ENCODE measurements at regions not wholly inside any gene's neighbourhood (a gene's known extent, or its start where the extent isn't known, plus 50 kb on each side); places are given as distances from the start of the nearest gene placed in this dataset.
"Not testable (repeated sequence)": the region's sequence is repeated elsewhere in the genome, so short reads cannot be mapped to it uniquely, and the experiment has no call there.

GRCh38 chr7:45435131-45435530 is 139.0 kb upstream of the ADCY1 start:
- TF ChIP-seq POLR2AphosphoS5 (IDR thresholded peaks at IDR 0.05) (no peak), CTCF (IDR thresholded peaks at IDR 0.05) (no peak), EP300 (IDR thresholded peaks at IDR 0.05) (no peak), POLR2A (IDR thresholded peaks at IDR 0.05) (no peak)
- DNase-seq (ENCODE audit: low spot score in 2 of 2): no peak
- 56% methylated on average over 3 of the region's 3 CpGs for WGBS
- no peaks in the 10 kb centered on the region for H3K27me3 ChIP-seq
- H3K9me3 ChIP-seq: no peaks in the 10 kb centered on the region
- no peak overlapping the region for H3K27ac ChIP-seq
- H3K4me1 ChIP-seq: no peaks in the 10 kb centered on the region
- H3K36me3 ChIP-seq: no peaks in the 10 kb centered on the region
- no peak overlapping the region for H3K4me3 ChIP-seq

- Histone ChIP-seq H3K4me3 (no peak overlapping the region), H3K27me3 (no peaks in the 10 kb centered on the region), H3K4me1 (no peaks in the 10 kb centered on the region), H3K9me3 (no peaks in the 10 kb centered on the region), H3K36me3 (no peaks in the 10 kb centered on the region), H3K27ac (no peak overlapping the region)
- WGBS: 62% methylated on average over 1 of the region's 1 CpG
- TF ChIP-seq POLR2A (IDR thresholded peaks at IDR 0.05): no peak
- no peak for TF ChIP-seq POLR2AphosphoS5 (IDR thresholded peaks at IDR 0.05)
- TF ChIP-seq EP300 (IDR thresholded peaks at IDR 0.05): no peak
- TF ChIP-seq CTCF (IDR thresholded peaks at IDR 0.05): no peak
- no peak for DNase-seq (ENCODE audit: low spot score in 2 of 2)
Observed at GRCh38 chr7:45435846-45436245, 138.3 kb upstream of the ADCY1 start.

GRCh38 chr7:45440776-45441175 is 133.4 kb upstream of the ADCY1 start:
- not testable (repeated sequence) for H3K4me3 ChIP-seq; DNase-seq (ENCODE audit: low spot score in 2 of 2); H3K4me1 ChIP-seq; H3K9me3 ChIP-seq; H3K27ac ChIP-seq; H3K36me3 ChIP-seq; H3K27me3 ChIP-seq
- 88% methylated on average over 1 of the region's 1 CpG for WGBS

- TF ChIP-seq POLR2A (IDR thresholded peaks at IDR 0.05) (no peak), EP300 (IDR thresholded peaks at IDR 0.05) (no peak), POLR2AphosphoS5 (IDR thresholded peaks at IDR 0.05) (no peak), CTCF (IDR thresholded peaks at IDR 0.05) (no peak)
- DNase-seq (ENCODE audit: low spot score in 2 of 2): no peak
- Histone ChIP-seq H3K4me3 (no peak overlapping the region), H3K36me3 (no peaks in the 10 kb centered on the region), H3K9me3 (no peaks in the 10 kb centered on the region), H3K4me1 (no peaks in the 10 kb centered on the region), H3K27ac (no peak overlapping the region), H3K27me3 (no peaks in the 10 kb centered on the region)
- WGBS: 76% methylated on average over 1 of the region's 1 CpG
Observed at GRCh38 chr7:45443263-45443662, 130.9 kb upstream of the ADCY1 start.

- no peaks in the 10 kb centered on the region for H3K36me3 ChIP-seq
Observed at GRCh38 chr7:45446195-45446944, 127.8 kb upstream of the ADCY1 start.

More at GRCh38 chr7:45446195-45446944, 127.8 kb upstream of the ADCY1 start:
- no peaks in the 10 kb centered on the region for H3K27me3 ChIP-seq
- H3K4me1 ChIP-seq: no peaks in the 10 kb centered on the region
- H3K4me3 ChIP-seq: no peak overlapping the region
- 81% methylated on average over 2 of the region's 2 CpGs for WGBS
- no peak overlapping the region for H3K27ac ChIP-seq
- no peak for DNase-seq (ENCODE audit: low spot score in 2 of 2)
- TF ChIP-seq EP300 (IDR thresholded peaks at IDR 0.05): no peak
- no peak for TF ChIP-seq CTCF (IDR thresholded peaks at IDR 0.05)
- no peak for TF ChIP-seq POLR2A (IDR thresholded peaks at IDR 0.05)
- TF ChIP-seq POLR2AphosphoS5 (IDR thresholded peaks at IDR 0.05): no peak
- H3K9me3 ChIP-seq: no peaks in the 10 kb centered on the region

Data from suprapubic skin (tissue), 4 donors.